HEK293T (cell line): ENCODE measurements at regions not wholly inside any gene's neighbourhood (a gene's known extent, or its start where the extent isn't known, plus 50 kb on each side); places are given as distances from the start of the nearest gene placed in this dataset.

ENCODE experiments used
- CTCF ChIA-PET: fragments of 350-600 bp; formaldehyde crosslinking; extraction: SDS; loops from one replicate; lab custom pipeline; 2021; ENCODE audit warnings: antibody characterized with exemption, inconsistent platforms; lab: Yijun Ruan, JAX
- POLR2A ChIA-PET: fragments of 350-600 bp; formaldehyde crosslinking; extraction: SDS; loops from one replicate; lab custom pipeline; 2020; ENCODE audit warnings: antibody characterized with exemption, inconsistent platforms; lab: Yijun Ruan, JAX
- DNase-seq: peaks from one replicate; pipeline ENCODE4 v3.0.0; 2012; ENCODE audit warnings: mixed read lengths; ENCODE audit errors: extremely low spot score
- ARNT ChIP-seq: fragments of 450-650 bp; IDR thresholded peaks from 2 replicates; pipeline ENCODE4 v1.6.1; 2017; ENCODE audit warnings: mild to moderate bottlenecking
- BHLHE40 ChIP-seq: fragments of 450-650 bp; IDR thresholded peaks from 2 replicates; pipeline ENCODE4 v1.6.1; 2016; ENCODE audit warnings: mild to moderate bottlenecking, moderate library complexity, borderline replicate concordance
- CTBP1 ChIP-seq: fragments of 450-650 bp; IDR thresholded peaks from 2 replicates; pipeline ENCODE4 v1.6.1; 2016; ENCODE audit warnings: borderline replicate concordance
- ELF4 ChIP-seq: fragments of 450-650 bp; IDR thresholded peaks from 2 replicates; pipeline ENCODE4 v1.6.1; 2017; ENCODE audit warnings: antibody characterized with exemption
- FOXA1 ChIP-seq: fragments of 450-650 bp; IDR thresholded peaks from 2 replicates; pipeline ENCODE4 v1.6.1; 2016; ENCODE audit warnings: mild to moderate bottlenecking
- FOXK2 ChIP-seq: fragments of 450-650 bp; IDR thresholded peaks from 2 replicates; pipeline ENCODE4 v1.6.1; 2016; ENCODE audit warnings: mild to moderate bottlenecking
- FOXM1 ChIP-seq: fragments of 450-650 bp; IDR thresholded peaks from 2 replicates; pipeline ENCODE4 v1.6.1; 2017; ENCODE audit warnings: mild to moderate bottlenecking, borderline replicate concordance
- HDGF ChIP-seq: fragments of 450-650 bp; IDR thresholded peaks from 2 replicates; pipeline ENCODE4 v1.6.1; 2017; ENCODE audit warnings: antibody characterized with exemption, borderline replicate concordance
- L3MBTL2 ChIP-seq: fragments of 450-650 bp; conservative IDR thresholded peaks from 2 replicates; pipeline ENCODE4 v1.6.1; 2016; ENCODE audit warnings: mild to moderate bottlenecking
- LEF1 ChIP-seq: fragments of 450-650 bp; IDR thresholded peaks from 2 replicates; pipeline ENCODE4 v1.6.1; 2017; ENCODE audit warnings: mild to moderate bottlenecking, borderline replicate concordance
- NFRKB ChIP-seq: fragments of 450-650 bp; IDR thresholded peaks from 2 replicates; pipeline ENCODE4 v1.6.1; 2016; ENCODE audit warnings: mild to moderate bottlenecking, moderate library complexity
- SP1 ChIP-seq: fragments of 450-650 bp; IDR thresholded peaks from 2 replicates; pipeline ENCODE4 v1.6.1; 2017
- SUZ12 ChIP-seq: fragments of 450-650 bp; IDR thresholded peaks from 2 replicates; pipeline ENCODE4 v1.6.1; 2016; ENCODE audit warnings: mild to moderate bottlenecking
- TARDBP ChIP-seq: fragments of 450-650 bp; IDR thresholded peaks from 2 replicates; pipeline ENCODE4 v1.6.1; 2016
- ZNF384 ChIP-seq: fragments of 450-650 bp; IDR thresholded peaks from 2 replicates; pipeline ENCODE4 v1.6.1; 2016
- TF ChIP-seq, protein P1 (sequence below): fragments of 450-650 bp; IDR thresholded peaks from 2 replicates; pipeline ENCODE4 v1.6.1; 2016

DNA sequence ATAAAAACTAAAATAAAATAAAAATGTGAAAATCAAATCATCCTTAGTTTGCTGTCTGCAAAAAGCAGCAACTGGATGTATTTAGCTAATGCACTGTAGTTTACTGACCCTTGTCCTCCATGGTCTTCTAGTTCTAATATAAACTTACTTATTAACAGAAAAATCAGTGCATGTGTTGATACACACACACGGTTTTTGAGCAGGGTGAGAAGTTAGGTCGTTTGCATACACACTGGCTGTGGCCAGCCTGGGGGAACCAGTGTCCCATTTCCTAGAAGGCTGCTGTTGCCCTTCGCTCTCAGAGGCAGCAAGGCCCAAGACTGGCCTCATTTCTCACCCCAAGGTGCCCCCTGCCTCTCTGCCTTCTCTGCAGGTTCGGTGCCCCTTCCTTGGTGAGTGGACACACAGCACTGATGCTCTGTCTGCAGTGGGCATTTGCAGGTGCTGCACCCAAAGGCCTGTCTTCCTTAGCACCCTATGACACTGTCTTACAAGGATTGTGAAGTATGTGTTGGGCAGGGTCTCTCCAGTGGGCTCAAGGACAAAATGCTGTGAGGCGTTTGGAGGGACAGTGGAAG is 168.5 kb downstream of the SCP2D1 start:
- ChIA-PET POLR2A (no interaction called here), CTCF (no interaction called here)
- TF ChIP-seq CTBP1: no peak
- no peak for TF ChIP-seq FOXA1
- no peak for TF ChIP-seq TARDBP
- TF ChIP-seq ZNF384: no peak
- TF ChIP-seq HDGF: no peak
- no peak for TF ChIP-seq LEF1
- TF ChIP-seq SUZ12: no peak
- TF ChIP-seq FOXK2: no peak
- TF ChIP-seq FOXM1: no peak
- no peak for TF ChIP-seq NFRKB
- TF ChIP-seq, protein P1, sequence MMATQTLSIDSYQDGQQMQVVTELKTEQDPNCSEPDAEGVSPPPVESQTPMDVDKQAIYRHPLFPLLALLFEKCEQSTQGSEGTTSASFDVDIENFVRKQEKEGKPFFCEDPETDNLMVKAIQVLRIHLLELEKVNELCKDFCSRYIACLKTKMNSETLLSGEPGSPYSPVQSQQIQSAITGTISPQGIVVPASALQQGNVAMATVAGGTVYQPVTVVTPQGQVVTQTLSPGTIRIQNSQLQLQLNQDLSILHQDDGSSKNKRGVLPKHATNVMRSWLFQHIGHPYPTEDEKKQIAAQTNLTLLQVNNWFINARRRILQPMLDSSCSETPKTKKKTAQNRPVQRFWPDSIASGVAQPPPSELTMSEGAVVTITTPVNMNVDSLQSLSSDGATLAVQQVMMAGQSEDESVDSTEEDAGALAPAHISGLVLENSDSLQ: no peak
- no peak for TF ChIP-seq BHLHE40
- TF ChIP-seq ARNT: no peak
- TF ChIP-seq SP1: no peak
- no peak for TF ChIP-seq L3MBTL2
- no peak for TF ChIP-seq ELF4
- no peak for DNase-seq

DNA sequence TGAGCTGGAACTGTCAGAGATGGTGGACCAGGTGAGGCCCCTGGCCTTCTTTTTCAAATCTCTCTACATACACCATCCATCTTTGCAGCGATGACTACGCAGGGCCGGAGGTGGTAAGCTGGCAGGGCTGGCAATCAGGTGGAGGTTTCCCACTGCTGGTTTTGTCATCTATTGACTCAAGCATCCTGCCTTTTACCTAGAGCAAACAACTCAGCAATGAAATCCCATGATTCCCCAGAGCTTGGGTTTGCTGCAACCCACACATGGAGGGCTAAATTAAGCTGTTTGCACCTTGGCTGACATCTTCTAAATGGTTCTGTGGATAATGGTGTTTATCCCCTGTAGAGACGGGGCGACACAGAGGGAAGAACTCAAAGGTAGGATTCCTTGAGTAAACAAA is 170.2 kb downstream of the SCP2D1 start:
- ChIA-PET CTCF (no interaction called here), POLR2A (interaction anchor here (0.6 kb wide), 1 partner anchor 190 kb away, joined by 3 read pairs; no protein-coding TSS in a partner anchor)
- no peak for DNase-seq
- TF ChIP-seq ELF4: no peak
- TF ChIP-seq, protein P1: no peak
- no peak for TF ChIP-seq ZNF384
- TF ChIP-seq SP1: no peak
- TF ChIP-seq L3MBTL2: no peak
- no peak for TF ChIP-seq ARNT
- TF ChIP-seq NFRKB: no peak
- TF ChIP-seq BHLHE40: no peak
- no peak for TF ChIP-seq TARDBP
- no peak for TF ChIP-seq FOXA1
- TF ChIP-seq CTBP1: no peak
- TF ChIP-seq SUZ12: no peak
- no peak for TF ChIP-seq FOXM1
- TF ChIP-seq FOXK2: no peak
- no peak for TF ChIP-seq LEF1

DNA sequence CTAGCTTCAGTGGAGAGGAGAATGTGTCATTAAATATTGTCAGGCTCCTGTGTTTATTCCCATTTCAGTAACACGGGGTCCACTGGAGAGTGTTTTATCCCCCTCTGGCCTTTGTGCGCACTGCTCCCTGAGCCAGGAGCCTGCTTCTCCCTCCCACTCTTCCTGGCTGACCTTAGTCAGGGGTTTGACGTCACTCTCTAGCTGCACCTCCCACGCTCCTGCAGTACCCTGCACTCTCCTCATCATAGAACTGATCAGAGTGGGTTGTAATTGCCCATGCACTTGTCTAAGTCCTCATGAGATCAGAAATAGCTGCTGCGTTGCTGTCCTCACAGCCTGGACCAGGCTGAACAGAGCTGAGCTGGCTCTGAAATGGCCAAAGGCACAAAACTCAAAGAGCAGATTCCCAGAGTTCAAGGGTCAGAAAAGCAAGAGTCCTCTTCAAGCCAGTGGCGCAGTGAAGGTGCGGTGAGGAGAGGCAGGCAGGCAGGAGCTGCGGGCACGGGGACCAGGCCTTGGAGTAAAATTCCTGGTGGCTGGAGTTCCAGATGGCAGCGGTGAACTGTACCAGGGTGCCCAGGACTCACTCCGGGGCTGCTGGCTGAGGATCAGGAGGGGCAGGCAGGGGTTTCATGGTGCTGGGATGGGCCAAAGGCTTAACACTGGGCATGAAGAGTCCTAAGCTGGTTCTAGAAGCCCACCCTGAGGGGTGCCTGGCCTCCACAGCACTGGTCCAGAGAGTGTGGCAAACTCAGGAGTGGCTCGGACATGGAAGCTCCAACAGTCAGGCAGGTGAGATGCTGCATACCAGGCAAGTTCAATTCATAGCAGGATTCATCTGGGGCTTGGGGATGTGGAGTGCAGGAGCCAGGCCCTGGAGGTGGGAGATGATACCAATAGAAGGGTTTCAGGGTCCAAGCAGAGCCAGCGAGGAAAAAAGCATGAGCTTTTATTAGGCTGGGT is 170.9 kb downstream of the SCP2D1 start:
- CTCF ChIA-PET: no interaction called here
- POLR2A ChIA-PET: interaction anchor here (0.6 kb wide), 1 partner anchor 191 kb away, joined by 3 read pairs; no protein-coding TSS in a partner anchor
- TF ChIP-seq LEF1: no peak
- TF ChIP-seq SP1: no peak
- TF ChIP-seq FOXK2: no peak
- TF ChIP-seq BHLHE40: no peak
- TF ChIP-seq HDGF: no peak
- no peak for TF ChIP-seq TARDBP
- TF ChIP-seq, protein P1: no peak
- no peak for TF ChIP-seq ARNT
- no peak for TF ChIP-seq NFRKB
- DNase-seq: no peak

DNA sequence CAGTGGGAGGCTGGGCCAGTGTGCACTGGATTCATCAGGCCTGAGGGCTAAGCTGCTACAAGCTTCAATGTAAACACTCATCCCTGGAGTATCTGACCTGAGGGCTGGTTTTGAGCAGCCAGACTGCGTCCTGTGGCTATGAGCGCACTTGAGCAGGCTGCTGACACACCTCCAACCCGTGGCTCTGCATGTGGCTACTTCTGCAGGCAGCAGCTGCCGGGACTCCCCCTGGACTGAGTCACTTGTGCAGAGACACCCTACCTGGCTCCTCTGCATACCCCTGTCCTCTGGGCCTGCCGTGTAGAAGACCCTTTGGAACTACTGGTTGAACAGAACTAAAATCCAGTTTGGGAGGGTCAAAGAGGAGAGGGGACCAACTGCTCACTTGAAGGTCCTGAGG is 172.0 kb downstream of the SCP2D1 start:
- CTCF ChIA-PET: no interaction called here
- DNase-seq: no peak
- no peak for TF ChIP-seq FOXM1
- TF ChIP-seq BHLHE40: no peak
- TF ChIP-seq, protein P1: no peak
- no peak for TF ChIP-seq FOXK2
- no peak for TF ChIP-seq HDGF
- TF ChIP-seq FOXA1: no peak
- TF ChIP-seq SP1: no peak
- no peak for TF ChIP-seq TARDBP
- TF ChIP-seq LEF1: no peak
- TF ChIP-seq ELF4: no peak
- no peak for TF ChIP-seq L3MBTL2
- no peak for TF ChIP-seq NFRKB
- POLR2A ChIA-PET: no interaction called here

DNA sequence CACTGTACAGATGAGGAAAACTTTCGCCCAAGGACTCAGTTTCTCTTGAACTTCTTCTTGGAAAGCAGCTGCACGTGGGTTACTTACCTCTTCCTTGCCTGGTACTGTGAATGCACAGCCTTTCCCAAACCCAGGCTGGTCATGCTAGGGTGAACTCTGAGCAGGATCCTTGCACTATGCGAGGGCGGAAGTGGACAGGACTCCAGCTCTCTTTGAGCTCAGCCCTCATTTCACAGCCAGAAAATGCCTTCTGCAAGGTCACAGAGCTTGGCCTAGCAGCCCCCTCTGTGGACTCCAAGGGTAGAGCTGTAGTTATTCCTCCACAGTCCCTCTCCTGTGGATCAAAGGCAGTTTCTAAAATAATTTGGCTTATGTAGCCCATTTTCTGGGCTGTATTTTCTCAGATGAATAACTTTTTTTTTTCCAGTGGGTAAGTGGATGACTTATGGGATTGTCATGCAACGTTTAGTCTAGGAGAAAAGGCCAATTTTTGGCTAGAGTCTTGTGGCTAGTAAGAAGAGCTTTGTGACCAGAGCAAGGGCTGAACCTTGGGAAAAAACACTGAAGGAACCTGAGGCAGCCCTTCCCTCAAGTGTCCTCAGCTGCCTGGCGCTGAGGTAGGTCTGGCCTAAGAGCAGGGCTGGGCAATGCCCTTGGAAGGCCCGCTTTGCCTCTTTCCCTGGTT is 172.7 kb downstream of the SCP2D1 start:
- DNase-seq: no peak
- TF ChIP-seq FOXK2: no peak
- no peak for TF ChIP-seq HDGF
- no peak for TF ChIP-seq L3MBTL2
- TF ChIP-seq, protein P1: no peak
- TF ChIP-seq ZNF384: no peak
- TF ChIP-seq ELF4: no peak
- TF ChIP-seq CTBP1: no peak
- no peak for TF ChIP-seq ARNT
- no peak for TF ChIP-seq TARDBP
- TF ChIP-seq FOXM1: no peak
- no peak for TF ChIP-seq NFRKB
- no peak for TF ChIP-seq SP1
- no peak for TF ChIP-seq BHLHE40
- TF ChIP-seq FOXA1: no peak
- no peak for TF ChIP-seq SUZ12
- TF ChIP-seq LEF1: no peak

More for the DNA sequence above, 172.7 kb downstream of the SCP2D1 start:
- CTCF ChIA-PET: interaction anchor here (0.6 kb wide), 1 partner anchor 42 kb away, joined by 4 read pairs; no protein-coding TSS in a partner anchor
- POLR2A ChIA-PET: no interaction called here
